ENCODE measurements at regions not wholly inside any gene's neighbourhood (a gene's known extent, or its start where the extent isn't known, plus 50 kb on each side); places are given as distances from the start of the nearest gene placed in this dataset.

DNA sequence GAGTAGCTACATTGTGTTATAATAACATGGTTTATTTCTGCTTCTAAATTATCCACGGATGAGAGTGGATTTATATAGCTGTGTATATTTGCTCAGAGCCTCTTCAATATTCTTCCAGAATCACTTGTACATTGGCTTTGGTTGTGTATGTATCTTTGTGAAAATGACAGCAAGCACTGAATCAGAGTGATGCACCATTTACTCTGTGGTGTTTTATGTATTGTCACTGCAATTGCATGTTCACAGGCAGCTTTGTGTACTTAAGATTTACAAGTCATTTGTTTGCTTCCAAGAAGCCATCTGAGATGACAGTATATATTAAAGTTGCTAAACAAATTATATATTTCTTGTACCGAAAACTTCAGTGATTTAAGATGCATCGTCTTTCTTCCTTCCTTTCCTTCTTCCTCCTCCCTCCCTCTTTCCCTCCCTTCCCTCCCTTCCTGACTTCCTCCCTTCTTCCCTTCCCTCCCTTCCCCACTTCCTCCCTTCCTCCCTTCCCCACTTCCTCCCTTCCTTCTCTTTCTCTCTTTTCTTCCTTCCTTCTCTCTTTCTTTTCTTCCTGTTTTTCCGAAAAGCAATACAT lies 362.3 kb upstream of the GOLIM4 start:
- TF ChIP-seq, protein P1, sequence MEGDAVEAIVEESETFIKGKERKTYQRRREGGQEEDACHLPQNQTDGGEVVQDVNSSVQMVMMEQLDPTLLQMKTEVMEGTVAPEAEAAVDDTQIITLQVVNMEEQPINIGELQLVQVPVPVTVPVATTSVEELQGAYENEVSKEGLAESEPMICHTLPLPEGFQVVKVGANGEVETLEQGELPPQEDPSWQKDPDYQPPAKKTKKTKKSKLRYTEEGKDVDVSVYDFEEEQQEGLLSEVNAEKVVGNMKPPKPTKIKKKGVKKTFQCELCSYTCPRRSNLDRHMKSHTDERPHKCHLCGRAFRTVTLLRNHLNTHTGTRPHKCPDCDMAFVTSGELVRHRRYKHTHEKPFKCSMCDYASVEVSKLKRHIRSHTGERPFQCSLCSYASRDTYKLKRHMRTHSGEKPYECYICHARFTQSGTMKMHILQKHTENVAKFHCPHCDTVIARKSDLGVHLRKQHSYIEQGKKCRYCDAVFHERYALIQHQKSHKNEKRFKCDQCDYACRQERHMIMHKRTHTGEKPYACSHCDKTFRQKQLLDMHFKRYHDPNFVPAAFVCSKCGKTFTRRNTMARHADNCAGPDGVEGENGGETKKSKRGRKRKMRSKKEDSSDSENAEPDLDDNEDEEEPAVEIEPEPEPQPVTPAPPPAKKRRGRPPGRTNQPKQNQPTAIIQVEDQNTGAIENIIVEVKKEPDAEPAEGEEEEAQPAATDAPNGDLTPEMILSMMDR (conservative IDR thresholded peaks at IDR 0.05; ENCODE audit: low read length) = no peak
- no peak for DNase-seq (ENCODE audit: low read depth)

DNA sequence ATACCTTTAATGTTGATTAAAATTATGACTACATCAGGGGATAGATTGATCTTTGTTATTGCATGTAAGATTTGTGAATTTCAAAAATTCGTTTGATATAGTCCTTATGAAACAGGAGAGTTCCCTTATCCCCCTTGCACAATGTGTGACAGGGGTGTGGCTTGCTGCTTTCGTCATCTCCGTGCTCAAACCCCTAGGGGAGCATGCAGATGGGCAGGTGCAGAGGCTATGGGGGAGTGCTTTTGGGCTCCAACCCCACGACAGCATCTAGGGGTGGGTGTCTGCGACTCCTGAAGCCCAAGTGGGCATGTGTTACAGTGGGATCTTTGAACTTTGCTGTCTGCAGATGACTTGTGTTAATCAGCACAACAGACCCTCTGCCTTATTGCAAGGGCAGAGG lies 360.1 kb upstream of the GOLIM4 start:
- TF ChIP-seq, protein P1 (conservative IDR thresholded peaks at IDR 0.05; ENCODE audit: low read length) = no peak
- H3K4me3 ChIP-seq (ENCODE audit: low read length) = no peak overlapping the region
- no peak for DNase-seq (ENCODE audit: low read depth)

More for the DNA sequence above, 362.3 kb upstream of the GOLIM4 start:
- no peak overlapping the region for H3K4me3 ChIP-seq (ENCODE audit: low read length)

- DNase-seq (ENCODE audit: low read depth) = no peak
- H3K4me3 ChIP-seq (ENCODE audit: low read length) = no peak overlapping the region
- TF ChIP-seq, protein P1 (conservative IDR thresholded peaks at IDR 0.05; ENCODE audit: low read length) = no peak
Measured at GRCh38 chr3:168453623-168454022, 357.9 kb upstream of the GOLIM4 start.

GRCh38 chr3:168443965-168444364 lies 348.2 kb upstream of the GOLIM4 start:
- DNase-seq (ENCODE audit: low read depth) = no peak
- no peak overlapping the region for H3K4me3 ChIP-seq (ENCODE audit: low read length)
- TF ChIP-seq, protein P1 (conservative IDR thresholded peaks at IDR 0.05; ENCODE audit: low read length) = no peak

DNA sequence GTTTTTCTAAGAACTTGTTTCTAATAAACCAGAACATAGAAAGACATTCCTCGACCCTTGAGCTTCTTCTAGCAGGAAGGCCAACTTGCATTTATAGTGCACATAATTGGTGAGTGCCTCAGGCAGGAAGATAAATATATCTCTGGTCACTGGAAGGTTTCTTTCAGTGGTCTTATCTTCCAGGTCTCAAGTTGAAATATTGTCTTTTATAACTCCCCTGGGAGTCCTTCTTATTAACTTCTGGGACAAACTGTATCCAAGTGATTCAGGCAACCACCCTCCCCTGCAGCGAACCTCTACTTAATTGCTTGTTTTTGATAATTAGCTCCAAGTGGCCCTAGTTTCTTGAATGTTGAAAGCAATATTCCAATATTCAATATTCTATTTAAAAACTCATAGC lies 346.8 kb upstream of the GOLIM4 start:
- H3K4me3 ChIP-seq (ENCODE audit: low read length) = no peak overlapping the region
- TF ChIP-seq, protein P1 (conservative IDR thresholded peaks at IDR 0.05; ENCODE audit: low read length) = no peak
- no peak for DNase-seq (ENCODE audit: low read depth)

DNA sequence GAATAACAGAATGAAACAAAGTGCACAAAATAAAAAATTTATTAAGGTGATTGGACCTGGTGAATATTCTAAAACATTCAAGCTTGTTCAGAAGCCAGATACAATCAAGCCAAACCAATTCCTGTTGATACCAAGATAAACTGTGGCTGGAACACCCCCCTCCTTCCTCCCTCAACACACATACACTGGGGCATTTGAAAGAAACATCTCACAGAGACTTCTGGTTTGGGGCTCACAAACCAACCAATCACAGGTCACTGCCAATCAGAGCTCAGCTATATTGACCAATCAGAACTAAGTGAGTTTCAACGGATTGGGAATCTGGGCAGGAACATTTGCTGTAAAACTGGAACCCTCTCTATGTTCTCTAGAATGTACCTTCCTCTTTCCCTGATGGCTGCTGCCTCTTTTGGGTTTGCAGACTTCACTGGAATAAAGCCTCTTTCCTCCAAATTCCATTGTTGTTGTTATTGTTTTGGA lies 340.6 kb upstream of the GOLIM4 start:
- DNase-seq (ENCODE audit: low read depth) = no peak
- H3K4me3 ChIP-seq (ENCODE audit: low read length) = no peak overlapping the region
- TF ChIP-seq, protein P1 (conservative IDR thresholded peaks at IDR 0.05; ENCODE audit: low read length) = no peak

- peak; percentile 1 for DNase-seq (ENCODE audit: low read depth)
- H3K4me3 ChIP-seq (ENCODE audit: low read length) = no peak overlapping the region
- TF ChIP-seq, protein P1 (conservative IDR thresholded peaks at IDR 0.05; ENCODE audit: low read length) = no peak
Measured at GRCh38 chr3:168431491-168431890, 335.8 kb upstream of the GOLIM4 start.
